CD4-positive, alpha-beta T cell treated with Interleukin-21 for 1 hour (primary cell): ENCODE measurements at regions not wholly inside any gene's neighbourhood (a gene's known extent, or its start where the extent isn't known, plus 50 kb on each side); places are given as distances from the start of the nearest gene placed in this dataset.

Source experiments
- DNase-seq: peaks from one replicate; pipeline ENCODE4 v3.0.0-alpha.2; 2020

DNA sequence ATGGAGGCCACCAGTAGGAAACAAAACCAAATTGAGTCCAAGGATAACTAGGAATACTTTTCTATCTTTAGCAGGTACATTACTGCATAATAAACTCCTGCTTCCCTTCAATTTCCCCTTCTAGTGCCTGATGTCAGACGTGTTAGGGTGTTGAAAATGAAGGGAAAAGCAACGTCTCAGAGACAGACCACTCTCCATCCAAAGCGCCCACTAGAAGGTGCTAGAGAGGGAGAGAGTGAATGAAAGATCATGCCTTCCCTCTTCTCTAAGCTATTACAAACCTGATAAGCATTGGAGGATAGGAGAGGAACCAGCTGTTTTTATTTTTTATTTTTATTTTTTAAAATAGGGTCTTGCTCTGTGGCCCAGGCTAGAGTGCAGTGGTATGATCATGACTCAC lies 64.1 kb downstream of the ZNF641 start:
- DNase-seq: peak; percentile 18

- peak; percentile 35 for DNase-seq
These were observed 64.7 kb downstream of the ZNF641 start for GRCh38 chr12:48285751-48286650.

DNA sequence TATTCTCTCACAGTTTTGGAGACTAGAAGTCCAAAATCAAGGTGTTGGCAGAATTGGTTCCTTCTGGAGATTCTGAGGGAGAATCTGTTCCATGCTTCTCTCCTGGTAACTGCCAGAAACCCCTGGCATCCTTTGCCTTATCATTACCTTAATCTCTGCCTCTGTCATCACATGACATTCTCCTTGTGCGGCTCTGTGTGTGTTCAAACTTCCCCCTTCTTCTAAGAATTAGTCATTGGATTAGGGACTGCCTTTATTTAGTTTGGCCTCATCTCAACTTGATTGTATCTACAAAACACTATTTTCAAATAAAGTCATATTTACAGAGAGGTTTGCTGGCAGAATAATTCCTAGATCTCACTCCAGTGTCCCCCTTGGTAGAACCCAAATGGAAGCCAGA lies 68.9 kb downstream of the ZNF641 start:
- DNase-seq: no peak

GRCh38 chr12:48280572-48280971 lies 70.1 kb downstream of the ZNF641 start:
- no peak for DNase-seq

DNA sequence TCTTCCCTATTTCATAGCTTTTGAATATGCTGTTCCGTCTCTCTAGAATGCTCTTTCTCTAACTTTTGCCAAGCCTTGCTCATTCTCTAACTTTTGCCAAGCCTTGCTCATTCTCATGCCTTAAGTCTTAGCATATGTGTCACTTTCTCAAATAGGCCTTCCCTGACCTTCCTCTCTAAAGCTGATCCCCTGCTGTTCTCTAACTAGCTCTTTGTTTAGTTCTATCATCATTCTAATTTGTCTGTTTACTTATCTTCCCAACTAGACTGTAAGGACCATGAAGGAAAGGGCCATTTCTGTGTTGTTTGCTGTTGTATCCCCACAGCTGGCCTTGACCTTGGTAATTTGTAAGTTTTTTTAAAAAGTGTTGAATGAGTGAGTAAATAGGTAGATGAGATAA lies 71.1 kb downstream of the ZNF641 start:
- no peak for DNase-seq

- DNase-seq: no peak
These were observed 71.6 kb downstream of the ZNF641 start for GRCh38 chr12:48279101-48279500.

- no peak for DNase-seq
These were observed 73.5 kb upstream of the OR10AD1 start for GRCh38 chr12:48276621-48277020.

DNA sequence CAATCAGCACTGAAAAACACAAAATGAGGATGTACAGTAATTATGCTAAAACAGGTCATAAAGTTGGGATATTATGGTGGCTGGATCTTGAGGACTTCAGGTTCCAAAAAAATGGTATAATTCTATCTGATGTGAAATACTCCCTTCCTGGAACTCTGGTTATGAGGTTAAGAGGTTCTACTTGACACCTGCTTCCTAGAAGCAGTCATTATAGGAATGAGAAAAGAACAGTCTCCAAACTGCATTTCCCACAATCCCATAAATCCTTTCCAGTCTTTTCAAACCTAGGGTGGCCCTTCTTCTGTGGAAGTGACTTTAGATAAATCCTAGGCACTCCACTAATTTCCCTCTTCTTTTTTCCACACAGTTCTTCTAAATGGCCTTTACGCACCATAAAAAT lies 63.7 kb upstream of the OR10AD1 start:
- DNase-seq: no peak

GRCh38 chr12:48265777-48266176 lies 62.7 kb upstream of the OR10AD1 start:
- DNase-seq: no peak

DNA sequence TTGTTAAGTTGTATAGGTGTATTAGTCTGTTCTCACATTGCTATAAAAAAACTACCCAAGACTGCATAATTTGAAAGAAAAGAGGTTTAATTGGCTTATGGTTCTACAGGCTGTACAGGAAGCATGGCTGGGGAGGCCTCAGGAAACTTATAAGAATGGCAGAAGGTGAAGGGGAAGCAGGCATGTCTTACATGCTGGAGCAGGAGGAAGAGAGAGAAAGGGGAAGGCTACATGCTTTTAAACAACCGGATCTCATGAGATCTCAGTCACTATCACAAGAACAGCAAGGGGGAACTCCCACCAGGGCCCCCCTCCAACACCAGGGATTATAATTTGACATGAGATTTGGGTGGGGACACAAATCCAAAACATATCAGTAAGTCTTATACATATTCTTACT lies 60.5 kb upstream of the OR10AD1 start:
- no peak for DNase-seq

GRCh38 chr12:48261773-48262172 lies 58.7 kb upstream of the OR10AD1 start:
- no peak for DNase-seq
